Stimulated activated CD4-positive, alpha-beta T cell treated with anti-CD3 and anti-CD28 coated beads, Interleukin-1b, Interleukin-23, amount 100 ng/mL, for 48 hours (primary cell): ENCODE measurements at regions not wholly inside any gene's neighbourhood (a gene's known extent, or its start where the extent isn't known, plus 50 kb on each side); places are given as distances from the start of the nearest gene placed in this dataset.
"Not testable (repeated sequence)": the region's sequence is repeated elsewhere in the genome, so short reads cannot be mapped to it uniquely, and the experiment has no call there.

Experiments used
- DNase-seq: peaks from one replicate; pipeline ENCODE4 v3.0.0-alpha.2; 2020

DNA sequence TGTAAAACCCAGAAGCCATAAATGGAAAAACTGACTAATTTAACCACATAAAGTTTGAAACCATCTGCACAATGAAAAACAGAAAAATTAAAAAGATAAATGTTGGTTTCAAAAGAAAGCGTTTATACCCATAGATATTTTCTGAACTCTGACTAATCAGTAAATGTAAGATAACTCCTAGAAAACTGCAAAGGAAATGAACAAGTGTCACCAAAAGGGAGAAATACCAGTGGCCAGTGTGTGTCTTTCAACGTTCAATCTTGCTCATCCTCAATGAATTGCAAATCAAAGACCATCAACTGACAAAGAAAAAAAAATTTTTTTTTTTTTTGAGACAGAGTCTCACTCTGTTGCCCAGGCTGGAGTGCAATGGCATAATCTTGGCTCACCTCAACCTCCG, 180.1 kb downstream of the SYK start:
- DNase-seq = no peak

DNA sequence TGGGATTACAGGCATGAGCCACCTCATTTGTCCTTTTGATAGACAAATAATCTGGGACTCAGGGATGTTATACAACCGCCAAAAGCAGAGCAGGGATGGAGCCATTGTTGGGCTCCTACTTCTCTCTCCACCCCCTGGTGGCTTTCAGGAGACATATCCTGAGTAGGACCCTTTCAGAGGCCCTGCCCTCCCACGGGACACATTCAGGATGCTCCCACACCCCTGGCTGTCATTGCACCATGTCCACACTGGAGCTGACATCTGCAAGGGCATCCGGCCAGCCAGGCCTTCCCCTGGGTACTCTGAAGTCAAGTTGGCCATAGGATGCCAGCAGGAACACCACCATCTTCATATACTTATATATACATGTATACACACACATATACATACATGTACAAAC, 181.8 kb downstream of the SYK start:
- DNase-seq = no peak

DNA sequence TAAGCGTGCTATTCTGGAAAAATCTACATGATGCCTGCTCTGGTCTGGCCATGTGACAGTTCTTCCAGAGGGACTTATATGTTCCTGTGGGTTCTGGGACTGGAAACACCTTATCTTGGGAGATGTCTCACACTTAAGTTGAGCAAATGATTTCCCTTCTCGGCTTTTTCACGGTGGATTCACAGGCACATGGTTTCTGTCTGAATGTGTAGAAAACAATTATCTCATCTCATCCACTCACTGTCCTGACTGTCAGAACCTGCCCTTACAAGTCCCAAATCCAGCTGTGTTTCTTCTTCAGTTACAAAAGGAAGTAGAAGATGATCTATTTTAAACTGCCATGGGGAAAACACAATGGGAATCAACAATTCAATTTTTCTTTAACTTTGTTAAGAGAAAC, 184.0 kb downstream of the SYK start:
- DNase-seq = no peak

DNA sequence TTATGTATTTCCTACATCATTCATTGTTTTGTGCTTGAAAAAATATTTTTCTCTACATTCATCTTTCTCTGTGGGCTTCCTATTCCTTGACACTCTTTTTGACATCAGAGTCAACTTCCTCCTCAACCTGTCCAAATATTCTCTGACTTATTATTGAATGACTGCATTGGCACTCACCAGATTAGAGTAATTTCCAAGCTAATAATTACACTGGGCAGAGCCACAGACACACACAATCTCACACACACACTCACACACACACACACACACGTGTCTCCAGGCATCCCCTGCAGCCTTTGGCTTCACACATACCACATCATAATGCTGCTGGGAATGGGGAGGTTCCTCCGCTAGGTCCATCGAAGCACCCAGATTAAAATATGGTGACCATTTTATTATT, 184.5 kb downstream of the SYK start:
- DNase-seq = no peak

DNA sequence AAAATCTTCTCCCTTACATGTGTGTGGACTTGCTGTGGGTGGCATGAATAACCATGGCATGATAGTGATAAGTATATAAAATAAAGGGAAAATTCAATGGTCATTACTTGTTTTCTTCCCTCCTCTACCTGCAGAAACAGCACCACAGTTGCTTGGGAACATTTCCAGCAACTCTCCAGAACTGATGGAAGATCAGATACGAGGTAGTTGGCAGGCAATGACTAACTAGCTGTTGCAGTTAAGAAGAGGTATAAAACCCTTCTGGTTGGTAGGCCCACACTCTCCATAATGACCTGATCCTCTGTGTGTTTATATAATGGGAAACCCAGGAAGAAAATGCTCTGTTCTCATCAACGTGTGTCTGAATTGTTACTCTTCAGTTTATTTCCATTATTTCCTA, 185.9 kb downstream of the SYK start:
- no peak for DNase-seq

DNA sequence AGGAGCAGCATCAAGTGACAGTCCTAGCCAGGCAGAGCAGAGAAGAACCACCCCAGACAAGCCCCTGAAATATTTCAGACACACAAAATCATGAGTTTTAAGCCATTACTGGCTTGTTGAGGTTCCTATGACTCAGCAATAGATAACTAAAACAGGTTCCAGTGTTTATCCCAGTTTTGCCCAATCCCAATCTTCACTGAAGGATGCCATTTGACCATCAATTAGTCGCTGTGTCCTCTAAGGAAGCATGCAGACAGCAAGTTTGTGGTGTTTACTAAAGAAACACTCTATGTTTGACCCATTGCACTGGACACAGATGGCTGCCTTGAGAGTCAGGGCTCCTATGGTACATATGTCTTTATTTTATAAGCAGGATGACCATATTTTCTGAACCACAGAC, 186.7 kb downstream of the SYK start:
- DNase-seq = no peak

DNA sequence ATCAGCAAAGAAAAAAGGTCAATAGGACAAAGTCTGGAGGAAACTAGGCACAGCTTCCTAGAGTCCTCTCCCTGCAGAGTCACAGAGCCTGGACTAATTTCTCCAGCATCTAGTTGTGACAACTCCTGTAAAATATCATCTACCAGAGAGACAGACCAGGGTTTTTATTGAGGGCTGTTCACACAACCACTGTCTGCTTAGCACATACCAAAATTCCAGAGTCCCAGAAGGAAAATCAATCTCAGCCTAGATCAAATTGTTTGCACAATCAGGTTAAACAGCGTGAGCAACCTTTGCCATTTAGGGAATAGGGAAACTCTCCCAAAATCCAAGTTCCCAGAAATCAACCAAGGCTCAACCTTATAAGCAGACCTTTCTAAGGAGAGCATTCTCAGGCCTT, 190.3 kb downstream of the SYK start:
- no peak for DNase-seq

DNA sequence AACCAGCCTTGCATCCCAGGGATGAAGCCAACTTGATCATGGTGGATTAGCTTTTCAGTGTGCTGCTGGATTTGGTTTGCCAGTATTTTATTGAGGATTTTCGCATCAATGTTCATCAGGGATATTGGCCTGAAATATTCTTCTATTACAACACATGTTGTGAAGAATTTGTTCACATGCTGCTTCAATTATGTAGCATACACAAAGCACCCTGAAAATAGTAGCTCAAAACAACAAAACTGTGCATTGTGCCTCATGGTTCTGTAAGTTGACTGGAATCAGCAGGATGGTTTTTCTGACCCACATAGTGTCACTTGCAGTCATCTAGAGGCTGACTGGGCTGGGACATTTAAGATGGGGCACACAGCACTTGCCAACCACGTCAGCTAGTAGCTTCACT, 193.9 kb downstream of the SYK start:
- DNase-seq = no peak

DNA sequence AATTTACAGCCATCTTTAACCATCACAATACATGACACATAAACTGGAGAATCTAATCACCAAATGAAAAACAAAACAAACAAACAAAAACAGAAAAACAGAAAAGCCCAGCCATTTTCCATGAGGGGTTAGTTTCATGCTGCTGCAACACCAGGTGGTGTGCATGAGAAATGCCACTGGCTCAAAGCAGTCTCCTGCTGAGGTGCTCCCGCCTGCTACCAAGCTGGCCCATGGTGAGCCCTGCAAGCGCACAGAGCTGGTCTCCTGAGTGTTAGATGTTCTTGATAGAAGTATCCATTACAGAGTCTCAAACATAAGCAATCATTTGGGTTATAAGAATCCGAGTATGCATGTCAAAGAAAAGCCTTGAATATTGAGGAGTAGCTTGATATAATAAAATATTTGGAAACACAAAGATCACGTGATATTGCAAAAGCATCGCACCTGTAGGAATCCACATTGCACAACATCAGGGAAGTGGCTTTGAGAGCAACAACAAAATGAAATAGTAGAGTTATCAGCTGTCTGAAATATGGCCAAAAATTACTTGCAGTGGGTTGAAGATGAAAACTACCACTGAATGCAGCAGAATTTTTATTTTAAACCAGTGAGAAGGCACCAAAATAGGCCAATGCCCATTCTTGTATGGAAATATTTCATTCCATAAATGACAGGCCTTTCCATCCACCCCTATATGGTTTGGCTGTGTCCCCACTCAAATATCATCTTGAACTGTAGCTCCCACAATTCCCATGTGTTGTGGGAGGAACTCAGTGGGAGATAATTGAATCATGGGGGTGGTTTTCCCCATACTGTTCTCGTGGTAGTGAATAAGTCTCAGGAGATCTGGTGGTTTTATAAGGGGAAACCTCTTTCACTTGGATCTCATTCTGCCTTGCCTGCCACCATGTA, 194.8 kb downstream of the SYK start:
- DNase-seq = no peak

DNA sequence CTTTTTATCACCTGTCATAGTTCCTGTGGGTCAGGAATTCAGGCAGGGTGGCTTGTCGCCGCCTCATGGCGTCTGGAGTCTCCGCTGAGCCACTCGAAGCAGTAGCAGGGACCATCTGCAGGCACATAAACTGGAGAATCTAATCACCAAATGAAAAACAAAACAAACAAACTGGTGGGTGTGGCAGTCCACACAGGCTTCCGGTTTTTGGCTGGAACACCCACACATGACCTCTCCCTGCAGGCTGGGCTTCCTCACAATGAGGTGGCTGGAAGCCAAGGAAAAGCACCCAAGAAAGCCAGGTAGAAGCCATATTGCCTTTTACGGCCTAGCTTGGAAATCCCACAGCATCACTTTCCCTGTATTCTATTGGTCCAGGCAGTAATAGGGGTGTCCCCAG, 197.0 kb downstream of the SYK start:
- DNase-seq = no peak

DNA sequence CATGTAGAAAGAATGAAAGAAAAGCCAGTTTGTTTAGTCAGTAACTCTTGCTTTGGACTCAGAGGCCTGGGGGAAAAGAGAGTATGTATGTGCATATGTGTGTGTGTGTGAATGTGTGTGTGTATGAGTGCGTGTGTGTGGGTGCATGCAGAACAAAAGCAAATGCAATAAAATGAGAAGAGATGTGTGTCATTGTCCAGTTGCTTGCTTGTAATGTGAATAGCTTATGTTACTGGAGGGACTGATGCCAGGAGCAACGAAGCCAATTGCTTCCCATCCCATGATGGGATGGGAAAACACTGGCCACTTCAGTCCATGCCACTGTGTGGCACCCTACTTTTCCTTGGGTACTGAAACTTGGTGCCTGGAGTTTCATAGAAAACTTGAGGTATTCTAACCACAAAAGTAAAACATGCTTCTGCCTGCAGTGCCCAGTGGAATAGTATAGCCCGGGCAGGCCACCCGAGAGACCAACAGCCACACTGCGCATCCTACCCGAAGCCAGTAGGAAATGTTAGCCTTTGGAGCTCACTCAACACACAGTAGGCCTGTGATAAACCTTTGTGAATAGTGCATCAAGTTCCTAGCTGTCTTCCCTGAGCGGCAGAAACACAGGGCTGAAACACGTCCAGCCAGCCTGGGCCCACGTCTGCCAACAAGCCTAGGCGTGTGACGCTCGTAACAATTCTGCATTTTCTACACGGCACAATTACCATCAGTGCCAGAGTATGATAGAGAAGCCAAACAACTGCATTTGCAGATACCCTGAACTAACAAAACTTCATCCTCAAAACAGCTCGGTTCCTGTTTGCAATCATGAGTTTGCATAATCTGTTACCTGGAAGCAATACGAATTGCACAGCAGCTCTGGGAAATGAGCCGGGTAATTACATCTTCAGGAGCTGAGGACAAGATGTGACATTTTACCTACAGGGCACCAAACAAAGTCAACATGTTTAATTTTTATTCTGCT, 198.1 kb downstream of the SYK start:
- DNase-seq = no peak

DNA sequence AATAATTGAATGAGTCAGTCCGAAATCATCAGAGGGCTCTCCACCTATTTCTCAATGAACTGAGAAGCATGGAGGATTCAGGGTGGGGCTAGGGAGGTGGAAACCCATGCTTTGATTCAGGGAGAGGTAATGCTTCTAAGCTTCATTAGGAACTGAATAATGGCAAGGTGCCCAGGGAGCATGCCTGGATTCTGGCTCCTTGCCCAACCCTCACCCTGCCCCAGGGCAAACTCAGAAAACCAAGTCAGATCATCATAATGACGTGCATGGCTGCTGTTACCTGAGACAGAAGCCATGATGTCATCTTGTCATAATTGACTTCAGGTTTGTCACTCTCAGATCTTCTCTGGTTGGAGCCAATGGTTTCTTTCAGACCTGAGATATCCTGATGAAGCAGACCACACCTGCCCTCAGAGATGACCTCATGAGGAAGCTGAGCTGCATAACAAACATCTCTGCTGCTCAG, 199.6 kb downstream of the SYK start:
- DNase-seq = peak; percentile 23

DNA sequence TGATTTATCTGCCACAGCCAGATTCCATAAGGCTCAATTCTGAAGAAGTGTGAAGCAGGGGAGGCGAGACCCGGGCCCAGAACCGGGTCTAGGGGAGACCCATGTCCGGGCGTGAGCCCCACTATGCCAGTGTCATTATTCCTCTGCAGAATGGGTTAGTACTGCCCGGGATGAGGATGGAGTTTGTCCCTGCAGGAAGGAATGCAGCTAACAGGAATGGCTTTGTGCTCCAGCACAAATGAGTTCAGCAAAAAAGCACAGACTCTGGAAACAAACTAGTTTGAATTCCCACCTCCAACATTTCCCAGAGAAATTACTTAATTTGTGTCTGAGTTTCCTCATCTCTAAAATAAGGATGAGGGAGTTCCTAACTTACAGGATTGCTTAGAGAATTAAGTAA, 202.9 kb downstream of the SYK start:
- no peak for DNase-seq

DNA sequence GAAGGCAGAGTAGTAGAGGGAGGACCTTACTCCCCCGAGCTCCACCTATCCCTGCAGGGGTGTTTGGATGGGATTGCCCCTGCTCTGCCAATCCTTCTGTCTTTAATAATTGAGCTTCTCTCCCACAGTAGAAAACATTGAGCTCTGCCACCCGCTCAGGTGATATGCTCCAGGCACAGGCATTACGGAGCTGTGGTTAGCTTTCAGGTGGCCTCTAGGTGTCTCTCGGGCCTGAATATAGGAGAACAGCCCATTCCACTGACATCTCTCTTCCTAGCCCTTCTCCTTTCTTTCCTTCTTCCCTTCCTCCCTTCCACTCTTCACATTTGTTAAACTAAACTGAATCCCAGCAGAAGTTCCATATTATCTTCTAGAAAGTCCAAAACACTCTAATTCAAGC, 203.4 kb downstream of the SYK start:
- no peak for DNase-seq

DNA sequence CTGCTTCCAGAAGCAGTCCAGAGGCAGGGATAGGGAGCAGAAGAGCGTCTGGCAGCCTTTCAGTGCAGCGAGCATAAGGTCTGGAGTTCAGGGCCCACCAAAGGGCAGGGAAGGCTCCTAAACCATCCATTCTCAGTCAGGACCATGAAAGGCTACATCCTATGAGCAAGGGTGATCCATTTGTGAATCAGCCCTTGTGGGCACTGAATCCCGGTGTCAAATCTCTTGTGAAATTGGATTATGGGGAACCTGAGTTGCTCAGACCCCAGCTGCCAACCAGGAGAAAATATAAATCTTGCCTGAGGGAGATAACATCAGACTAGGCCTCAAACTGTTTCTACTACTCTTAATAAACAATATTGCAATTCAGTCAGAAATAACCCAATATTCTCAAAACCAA, 204.4 kb downstream of the SYK start:
- no peak for DNase-seq

DNA sequence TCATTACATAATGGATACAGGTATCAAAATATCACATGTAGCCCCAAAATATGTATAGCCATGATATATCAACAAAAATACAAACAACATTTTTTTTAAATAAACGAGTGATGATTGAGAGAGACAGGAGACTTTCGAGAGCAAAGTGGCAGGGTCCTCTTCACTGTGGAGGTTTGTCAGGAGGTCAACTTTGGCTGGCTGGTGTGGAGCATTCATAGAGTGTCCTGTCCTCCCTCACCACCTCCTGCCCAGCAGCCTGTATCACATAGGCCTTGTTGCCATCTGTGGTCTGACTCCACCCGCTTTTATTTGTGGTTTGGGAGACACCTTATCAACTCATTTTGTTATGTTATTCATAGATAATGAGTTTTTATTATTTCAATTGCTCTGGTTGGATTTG, 206.9 kb downstream of the SYK start:
- DNase-seq = no peak

DNA sequence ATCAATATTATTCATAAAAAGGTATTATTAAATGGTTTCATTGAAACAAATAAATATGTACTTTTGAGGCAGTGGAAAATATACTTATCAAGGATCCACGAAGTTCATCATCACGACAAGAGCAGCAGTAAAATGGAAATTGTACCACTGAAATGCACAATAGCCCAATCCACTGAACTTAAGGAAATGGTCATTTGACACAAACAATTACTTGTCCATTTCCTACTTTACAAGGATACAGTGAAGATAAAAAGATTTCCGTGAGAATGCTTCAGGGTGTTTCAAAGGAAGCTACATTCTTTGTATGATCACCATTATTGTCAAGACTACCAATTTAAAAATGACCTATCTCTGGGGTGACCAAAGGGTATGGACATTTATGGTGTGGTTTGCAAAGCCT, 210.3 kb downstream of the SYK start:
- no peak for DNase-seq

DNA sequence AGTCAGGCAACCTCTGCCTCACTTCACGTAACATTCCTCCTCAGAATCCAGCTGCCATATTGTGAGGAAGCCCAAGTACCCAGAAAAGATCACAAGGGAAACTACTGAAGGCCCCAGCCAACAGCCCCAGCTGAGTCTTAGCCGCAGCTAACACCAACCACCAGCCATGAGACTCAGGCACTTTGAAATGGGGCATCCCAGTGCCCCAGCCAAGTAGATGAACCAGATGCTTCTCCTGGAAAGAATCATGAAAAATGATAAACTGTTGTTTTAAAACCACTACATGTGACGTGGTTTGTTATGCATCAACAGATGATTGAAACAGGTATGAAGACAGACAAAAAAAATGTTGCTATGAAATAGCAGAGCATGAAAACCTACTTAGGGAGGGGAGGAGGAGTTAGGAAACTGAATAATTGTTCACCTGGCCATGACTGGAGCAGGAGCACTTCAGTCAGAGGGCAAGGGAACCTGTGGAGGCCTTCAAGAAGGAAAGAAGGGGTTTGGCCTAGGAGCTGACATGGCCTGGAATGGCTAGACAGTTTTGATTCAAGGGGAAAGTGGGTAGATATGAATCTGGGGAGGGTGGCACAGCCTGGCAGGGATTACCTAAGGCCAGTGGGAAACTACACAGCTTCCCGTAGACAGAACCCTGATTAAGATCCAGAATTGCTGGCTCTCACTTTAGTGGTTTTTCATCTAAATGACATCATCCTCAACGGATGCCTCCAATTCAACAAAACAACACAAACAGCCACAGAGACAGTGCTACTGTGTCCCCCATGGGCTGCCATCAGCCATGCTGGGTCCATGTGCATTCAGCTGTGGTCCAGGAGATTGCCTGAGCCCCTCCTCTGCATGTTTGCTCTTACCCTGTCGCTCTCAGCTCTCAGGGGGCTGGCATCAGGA, 211.6 kb downstream of the SYK start:
- no peak for DNase-seq

DNA sequence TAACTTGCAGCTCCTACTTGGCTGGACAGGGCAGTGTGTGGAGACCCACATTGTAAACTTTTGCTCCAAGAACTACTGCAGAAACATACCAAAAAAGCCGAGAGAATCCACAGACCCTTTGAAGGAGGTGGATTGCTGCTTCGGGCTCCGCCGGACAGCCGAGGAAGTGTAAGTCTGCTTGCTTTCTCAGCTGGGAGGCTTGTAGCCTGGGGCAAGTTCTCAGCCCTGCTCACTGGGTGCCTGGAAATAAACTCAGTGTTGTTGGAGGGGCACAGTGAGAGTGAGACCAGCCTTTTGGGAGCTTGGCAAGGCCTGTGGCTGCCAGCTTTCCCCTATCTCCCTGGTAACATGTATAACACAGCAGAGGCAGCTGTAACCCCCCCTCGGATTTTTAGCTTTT, 215.6 kb downstream of the SYK start:
- no peak for DNase-seq

DNA sequence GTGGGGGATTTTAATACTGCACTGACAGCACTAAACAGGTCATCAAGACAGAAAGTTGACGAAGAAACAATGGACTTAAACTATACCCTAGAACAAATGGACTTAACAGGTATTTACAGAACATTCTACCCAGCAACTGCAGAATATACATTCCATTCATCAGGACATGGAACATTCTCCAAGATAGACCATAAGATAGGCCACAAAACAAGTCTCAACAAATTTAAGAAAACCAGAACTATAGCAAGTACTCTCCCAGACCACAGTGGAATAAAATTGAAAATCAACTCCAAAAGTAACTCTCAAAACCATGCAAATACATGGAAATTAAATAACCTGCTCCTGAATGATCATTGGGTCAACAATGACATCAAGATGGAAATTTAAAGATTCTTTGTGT, 218.3 kb downstream of the SYK start:
- not testable (repeated sequence) for DNase-seq

DNA sequence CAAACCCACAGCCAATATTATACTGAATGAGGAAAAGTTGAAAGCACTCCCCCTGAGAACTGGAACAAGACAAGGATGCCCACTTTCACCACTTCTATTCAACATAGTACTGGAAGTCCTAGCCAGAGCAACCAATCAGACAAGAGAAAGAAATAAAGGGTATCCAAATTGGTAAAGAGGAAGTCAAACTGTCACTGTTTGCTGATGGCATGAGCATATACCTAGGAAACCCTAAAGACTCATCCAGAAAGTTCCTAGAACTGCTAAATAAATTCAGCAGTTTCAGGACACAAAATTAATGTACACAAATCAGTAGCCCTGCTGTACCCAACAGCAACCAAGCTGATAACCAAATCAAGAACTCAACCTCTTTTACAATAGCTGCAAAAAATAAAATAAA, 220.0 kb downstream of the SYK start:
- DNase-seq = not testable (repeated sequence)

DNA sequence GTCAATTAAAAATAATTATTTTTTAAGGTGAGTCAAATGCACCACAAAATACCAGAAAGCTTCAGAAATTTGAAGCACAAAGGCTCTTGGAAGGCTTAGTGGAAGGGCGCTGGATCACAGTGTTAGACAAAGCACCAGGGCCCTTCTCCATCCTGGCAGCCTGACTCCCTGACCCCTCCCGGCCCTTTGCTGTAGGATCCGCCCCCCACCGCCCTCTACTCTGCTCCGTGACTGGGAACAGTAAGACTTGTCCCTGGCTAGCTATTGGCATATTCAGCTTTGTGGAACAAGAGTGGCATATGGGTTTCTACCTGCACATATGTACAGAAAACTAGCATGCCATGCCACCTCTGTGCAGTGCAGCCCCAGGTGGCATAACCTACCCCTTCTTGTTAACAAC, 222.1 kb downstream of the SYK start:
- DNase-seq = no peak

DNA sequence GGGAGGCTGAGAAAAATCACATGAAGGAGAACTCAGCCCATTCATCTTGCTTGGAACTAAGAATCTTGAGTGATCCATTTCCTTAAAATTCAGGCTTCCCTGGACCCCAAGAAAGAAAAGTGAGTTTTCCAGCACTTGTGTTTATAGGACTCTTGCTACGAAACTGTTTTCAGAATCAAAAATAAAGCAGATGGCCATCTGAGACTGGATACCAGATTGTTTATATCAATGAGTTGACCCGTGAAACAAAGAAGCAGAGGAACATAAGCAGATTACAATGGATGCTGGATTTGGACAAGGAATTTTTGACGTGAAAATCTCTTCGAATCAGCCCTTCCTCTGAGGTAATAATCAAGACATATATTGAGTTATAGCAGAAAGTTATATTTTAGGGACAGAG, 223.2 kb downstream of the SYK start:
- DNase-seq = no peak
